Posterior cingulate gyrus (tissue), 11 donors: ENCODE measurements at regions not wholly inside any gene's neighbourhood (a gene's known extent, or its start where the extent isn't known, plus 50 kb on each side); places are given as distances from the start of the nearest gene placed in this dataset.

Experiments used
- DNase-seq, 10 donors: peaks; one replicate each; pipeline versions ENCODE4 v3.0.0 to v3.0.0-alpha.2; 2020 to 2021; ENCODE audit warnings: mixed read lengths in 3 of 10
- intact Hi-C: fragments of 100-400 bp; cut with DNase I; formaldehyde crosslinking; loops from one replicate; pipeline ENCODE4 v1.15.1; 2023

DNA sequence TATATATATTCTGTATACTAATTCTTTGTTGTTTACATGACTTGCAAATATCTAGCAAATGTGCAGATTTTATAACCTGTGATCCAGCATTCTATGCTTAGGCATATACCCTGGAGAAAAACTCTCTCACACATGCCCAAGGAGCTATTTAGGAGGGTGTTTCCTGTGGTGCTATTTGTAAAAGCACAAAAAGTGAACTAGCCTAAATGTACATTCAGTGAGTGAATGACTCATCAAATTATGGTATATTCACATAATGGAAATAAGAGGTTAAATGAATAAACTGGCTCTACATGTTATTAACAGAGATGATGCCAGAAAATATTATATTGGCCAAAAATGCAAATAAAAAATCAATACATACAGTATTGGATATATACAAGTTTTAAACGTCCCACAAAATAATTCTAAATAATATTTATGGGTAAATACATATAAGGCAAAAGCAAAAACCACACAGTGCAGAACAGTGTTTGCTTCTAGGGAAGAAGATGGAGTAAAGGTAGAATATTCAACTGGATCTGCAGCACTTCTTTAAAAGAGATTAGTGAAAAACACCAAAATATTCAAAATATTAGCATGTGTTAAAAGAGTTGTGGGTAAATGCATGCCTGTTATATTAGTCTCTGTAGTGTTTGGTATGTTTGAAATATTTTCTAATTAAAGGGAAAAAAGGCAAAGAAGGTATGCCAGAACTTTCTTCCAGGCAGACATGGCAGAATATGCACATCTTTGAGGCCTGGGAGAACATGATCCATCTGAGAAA lies 344.7 kb downstream of the KLF5 start:
- no peak for DNase-seq
- intact Hi-C loops = no loop called here

DNA sequence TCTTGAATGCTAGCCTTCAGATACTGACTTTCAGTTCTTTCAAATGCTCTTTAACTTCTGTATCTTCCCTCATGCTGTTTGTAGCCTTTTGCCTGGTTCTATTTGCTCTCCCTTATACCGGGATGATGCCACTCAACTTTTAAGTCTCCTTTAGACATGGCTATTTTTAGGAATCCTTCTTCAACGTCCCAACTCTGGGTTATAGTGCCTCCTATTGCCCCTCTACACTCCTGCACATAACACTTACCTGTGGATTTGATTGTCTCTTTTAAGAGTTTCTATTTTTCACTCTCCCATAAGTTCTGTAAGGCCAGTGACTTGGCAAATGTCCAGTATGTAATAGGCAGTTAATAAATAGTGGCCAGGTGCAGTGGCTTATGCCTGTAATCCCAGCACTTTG lies 343.0 kb downstream of the KLF5 start:
- intact Hi-C loops = no loop called here
- DNase-seq = no peak

DNA sequence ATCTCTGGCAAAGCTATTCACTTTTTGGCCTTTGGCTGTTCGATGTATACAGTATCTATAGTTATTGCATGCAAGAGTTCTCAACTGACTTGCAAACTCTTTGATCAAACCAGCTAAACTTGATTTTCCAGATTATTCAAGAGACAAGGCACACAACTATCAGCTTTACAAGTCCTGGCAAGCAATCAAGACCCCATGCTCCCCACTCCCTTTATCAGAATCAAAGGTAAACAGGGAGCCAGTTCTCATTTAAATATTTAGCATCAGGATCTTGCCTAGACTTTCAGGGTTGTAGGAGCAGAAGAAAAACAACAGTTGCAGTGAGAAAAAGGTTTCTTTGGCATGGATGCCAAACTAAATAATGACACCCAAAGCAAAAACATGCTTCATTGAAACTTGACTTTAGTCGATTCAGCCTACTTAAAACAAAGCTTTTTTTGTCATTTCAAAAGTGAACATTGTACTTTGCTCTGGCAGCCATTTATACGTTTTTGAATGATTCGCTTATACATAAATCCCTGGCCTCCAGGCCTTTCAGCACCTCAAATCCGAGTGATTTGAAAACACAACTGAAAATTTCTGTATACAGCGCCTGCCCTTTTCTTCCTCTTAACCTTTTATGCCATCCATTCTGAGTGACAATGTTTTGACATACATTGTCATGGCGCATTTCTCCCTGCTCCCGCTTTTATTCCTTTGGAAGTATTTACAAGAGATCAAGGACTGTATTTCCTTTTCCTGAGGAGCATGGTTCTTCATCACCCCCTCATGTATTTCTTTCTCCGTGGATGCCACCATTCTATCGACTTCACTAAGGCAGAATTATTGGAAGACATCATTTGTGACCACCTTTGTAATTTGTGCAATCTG lies 340.8 kb downstream of the KLF5 start:
- intact Hi-C loops = no loop called here
- no peak for DNase-seq

DNA sequence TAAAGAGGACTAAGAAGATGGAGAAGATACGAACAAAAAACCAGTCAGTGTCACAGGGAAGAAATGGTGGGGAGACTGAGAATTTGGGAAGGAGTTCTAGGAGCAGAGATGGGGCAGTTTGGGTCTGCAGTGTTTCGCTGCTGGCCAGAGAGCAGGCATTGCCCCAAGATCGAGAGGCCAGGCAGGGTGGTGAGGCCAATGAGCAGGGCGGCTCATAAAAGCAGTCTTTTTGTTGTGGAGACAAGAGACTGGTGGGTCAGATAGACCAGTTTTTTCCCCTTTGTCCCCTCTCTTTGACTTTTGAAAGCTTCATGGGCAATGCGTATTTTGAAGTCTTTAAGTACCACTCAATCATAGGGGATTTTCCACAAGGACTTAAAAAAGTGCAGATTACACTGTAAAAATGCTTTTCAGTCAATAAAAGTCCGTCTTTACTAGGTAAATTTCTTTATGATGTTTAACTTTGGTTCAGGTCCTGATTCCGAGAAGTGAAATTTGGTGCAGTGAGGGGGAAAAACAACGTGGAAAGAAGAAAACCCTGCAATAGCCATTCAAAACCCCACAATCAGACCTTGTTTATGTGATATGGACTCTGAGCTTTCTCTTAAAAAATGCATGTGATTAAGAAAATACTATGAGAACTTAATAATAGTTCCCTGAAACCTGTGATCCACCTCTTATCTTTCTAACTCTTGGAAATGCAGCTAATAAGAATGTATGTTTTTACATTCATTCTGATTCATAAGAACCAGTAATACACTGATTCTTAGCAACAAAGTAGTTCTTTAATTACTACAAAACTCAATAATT lies 338.9 kb downstream of the KLF5 start:
- intact Hi-C loops = no loop called here
- no peak for DNase-seq

DNA sequence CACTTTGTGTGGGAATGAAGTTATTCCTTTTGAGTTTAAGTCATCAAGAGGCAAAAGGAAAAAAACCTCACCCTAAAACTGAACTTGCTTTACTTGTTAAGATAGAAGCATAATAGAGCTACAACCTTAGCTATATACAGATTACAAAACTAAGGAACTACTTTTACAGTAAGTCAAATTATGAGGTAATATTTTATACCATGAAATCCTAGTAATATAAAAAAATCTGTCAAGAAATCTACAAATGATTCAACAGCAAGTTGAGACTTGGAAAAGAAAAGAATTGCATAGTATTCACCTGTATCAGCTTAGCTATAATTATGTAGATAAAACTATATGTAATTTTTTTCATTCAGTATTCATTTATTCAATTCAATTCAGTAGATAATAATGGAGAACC lies 335.3 kb downstream of the KLF5 start:
- intact Hi-C loops = no loop called here
- no peak for DNase-seq

DNA sequence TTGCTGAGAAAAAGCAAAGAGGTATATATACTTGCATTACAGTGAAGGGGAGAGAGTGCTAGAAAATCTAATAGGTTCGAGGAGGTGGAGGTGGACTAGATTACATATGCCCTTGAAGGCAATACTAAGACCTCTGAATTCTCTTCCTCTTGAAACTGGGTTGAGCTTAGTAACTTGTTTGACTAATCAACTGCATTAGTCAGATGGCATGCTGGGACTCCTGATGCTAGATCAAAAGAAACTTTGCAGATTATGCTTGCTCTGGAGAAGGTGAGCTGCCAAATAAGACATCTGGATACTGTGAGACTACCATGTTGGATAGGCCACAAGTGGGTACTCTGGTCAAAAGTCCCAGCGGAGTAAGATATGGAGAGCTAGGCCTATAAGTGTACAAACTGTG lies 331.3 kb downstream of the KLF5 start:
- no peak for DNase-seq
- intact Hi-C loops = no loop called here

DNA sequence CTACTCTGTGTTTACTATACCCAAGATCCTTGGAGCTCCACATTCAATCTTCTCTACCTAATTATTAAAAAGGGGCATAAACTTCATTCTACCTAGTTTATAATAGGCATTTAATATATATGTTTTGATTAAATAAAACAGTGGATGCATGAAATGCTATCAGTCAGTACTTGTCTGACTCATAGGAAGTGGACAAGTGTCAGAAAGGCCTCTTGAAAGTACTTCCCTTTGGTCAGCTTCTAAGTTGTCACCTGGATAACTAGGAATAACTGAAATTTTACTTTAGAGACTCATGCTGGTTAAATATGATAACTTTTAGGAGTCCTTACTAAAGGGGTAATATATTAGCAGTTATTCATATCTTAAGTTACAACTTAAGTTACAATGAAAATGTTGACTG lies 329.8 kb downstream of the KLF5 start:
- DNase-seq = no peak
- intact Hi-C loops = no loop called here

DNA sequence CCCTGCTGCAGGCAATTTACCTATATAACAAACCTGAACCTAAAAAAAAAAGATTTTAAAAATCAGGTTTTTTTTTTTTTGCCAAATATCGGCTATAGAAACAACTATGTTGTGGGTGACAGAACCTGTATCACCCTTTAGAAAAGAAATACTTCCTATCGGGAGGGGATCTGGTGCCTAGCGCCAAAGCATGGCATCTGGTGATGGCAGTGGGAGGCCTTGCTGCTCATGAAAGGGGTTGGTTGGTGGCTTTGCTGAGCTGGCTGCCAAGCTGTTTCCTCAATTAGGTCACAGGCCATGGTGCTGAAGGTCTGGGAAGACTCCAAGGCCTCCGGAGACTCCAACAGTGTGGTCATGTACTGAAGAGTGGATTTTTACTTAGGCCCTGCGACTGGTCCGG lies 328.5 kb downstream of the KLF5 start:
- DNase-seq = no peak
- intact Hi-C loops = no loop called here

DNA sequence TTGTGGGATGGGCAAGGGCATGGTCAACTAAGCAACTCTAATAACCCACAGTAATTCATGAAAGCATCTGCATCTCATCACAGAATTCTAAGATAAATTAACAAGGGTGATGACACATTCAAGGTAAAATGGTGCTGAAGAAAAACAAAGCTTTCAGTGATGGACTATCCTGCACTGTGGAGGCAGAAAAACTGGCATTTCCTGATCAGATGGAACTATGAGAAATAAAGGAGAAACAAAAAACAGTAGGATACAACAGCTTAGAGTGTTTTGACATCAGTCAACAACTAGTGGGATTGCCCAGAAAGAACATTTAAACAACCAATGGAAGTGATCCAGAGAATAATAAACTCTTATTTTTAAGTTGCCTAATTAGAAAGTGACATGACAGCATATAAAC lies 327.0 kb downstream of the KLF5 start:
- intact Hi-C loops = no loop called here
- DNase-seq = no peak

DNA sequence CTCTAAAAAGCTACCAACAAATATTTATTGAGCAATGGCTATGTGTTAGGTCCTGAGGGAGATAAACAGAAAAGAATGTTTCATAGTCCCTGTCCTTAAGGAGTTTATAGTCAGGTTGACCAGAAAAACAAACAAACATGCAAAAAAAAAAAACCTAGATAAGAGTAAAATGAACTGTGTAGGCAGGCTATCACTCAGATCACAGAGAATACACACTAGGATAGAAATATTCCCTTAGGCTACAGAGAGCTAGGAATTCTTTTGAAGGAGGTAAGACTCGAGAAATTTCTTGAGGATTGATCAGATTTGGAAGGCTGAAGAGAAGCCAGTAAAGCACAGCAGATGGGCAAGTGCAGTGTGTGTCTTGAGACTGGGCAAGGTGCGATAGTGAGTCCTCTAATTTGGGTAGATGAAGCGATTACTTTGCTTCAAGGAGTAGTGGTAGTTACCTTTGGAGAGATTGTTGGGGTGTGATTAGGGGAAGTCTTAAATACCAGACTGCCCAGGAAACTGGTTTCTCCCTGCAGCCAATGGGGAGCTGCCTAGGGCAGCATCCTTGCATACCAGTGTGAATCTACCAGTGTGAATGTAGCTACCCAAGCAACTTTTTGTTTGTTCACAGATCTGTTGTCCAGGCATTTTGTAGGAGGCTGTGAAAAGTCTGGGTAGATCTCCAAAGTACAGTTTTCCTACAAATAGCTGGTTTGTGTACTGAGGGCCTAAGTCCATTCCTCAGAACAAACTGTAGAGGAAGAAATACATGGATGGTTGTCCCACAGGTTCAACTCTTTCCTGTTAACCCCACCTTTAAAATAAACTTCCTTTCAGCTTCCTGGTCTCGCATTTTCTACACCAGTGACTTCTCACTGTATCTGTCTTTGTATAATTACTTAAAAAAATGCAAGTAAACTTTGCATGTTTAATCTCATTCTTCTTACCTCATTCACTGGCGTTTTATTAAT lies 314.1 kb downstream of the KLF5 start:
- no peak for DNase-seq
- intact Hi-C loops = no loop called here

DNA sequence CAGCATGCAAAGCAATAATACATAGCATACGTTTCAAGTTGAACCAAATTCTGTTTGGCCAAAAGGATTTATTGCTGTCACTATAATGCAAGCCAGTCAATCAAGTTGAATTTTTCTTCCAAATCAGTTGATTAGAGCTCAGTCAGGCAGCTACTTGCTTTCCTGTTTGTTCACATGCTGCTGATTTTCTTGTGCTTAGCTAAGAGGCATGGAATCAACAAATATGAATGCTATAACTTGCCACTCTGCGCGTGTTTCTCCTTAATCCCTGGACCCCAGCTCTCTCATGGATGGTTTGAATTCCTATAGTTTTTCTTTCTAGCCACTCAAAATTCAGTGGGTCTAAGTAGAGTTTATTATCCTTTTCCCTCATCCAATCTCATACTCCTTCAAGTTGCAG lies 311.3 kb downstream of the KLF5 start:
- intact Hi-C loops = no loop called here
- DNase-seq = no peak

DNA sequence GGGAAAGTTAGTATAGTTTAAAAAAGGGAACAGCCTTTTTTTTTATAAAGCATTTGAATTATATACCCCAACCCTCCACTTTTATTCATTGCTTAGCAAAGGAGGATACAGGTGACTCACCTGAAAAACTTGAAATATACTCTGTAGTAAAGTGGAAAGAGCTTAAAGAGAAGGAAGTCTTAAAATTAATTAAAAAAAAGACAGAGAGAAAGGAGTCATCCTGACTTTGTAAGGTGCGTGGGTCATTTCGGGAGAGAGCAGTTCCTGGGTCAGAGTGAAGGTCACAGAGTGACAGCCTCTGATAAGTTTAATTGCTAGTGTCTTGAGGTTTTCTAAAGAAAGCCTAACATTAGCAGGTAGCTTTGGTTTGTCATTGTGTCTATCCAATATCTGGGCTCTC lies 310.3 kb downstream of the KLF5 start:
- intact Hi-C loops = no loop called here

DNA sequence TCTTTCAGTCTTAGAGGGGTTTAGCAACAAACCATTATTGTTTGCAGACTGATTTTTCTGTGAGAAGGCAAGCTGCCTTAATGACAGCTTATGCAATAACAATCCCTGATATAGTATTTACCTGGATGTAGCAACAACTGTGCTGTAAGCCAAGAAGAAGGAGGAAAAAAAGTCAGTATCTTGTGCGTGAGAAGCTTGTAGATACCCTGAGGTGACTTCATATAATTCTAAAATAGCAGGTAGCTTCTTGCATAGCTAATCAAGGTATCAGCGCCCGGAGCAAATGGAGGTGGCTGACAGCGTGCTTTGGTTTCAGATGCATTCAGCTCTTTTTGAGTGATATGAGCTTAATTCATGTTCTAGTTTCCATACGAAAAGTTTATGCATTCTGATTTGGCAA lies 309.8 kb downstream of the KLF5 start:
- DNase-seq = no peak
- intact Hi-C loops = no loop called here

More for the DNA sequence above, 310.3 kb downstream of the KLF5 start:
- no peak for DNase-seq

DNA sequence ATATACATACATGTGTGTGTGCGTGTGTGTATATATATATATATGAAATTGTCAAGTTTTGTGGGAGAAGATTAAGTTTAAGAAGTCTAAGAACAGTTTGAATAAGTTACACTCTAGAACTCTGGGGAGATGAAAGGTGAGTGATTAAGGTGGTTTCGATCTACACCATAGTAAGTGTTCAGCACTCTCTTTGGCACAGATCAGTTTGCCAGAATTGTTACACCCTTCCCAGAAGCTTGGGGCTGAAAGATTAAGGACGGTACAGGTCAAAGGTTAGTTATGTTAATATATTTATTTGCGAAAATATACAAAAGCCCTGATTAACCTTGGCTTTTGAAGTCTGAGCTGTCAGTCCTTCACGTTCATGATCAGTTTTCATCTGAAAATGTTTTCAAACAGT lies 309.1 kb downstream of the KLF5 start:
- DNase-seq = no peak
- intact Hi-C loops = no loop called here

DNA sequence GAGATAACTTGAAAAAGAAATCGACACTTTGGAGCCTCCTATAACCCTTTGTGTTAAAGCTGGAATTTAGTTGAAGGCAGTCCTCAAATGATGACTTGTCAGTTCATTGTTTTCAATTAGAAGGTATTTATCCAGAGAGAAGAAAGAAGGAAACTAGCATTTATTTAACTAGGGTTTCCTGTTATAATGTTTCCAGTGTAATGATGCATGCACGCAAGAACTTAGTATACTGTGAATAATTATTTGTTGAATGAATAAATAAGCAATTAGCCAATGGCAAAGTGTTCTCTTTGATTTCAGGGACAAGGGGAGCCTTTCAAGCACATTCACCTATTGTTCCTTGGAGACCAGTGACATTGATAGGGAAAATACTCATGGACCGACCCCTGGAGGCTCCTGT lies 307.4 kb downstream of the KLF5 start:
- intact Hi-C loops = no loop called here
- DNase-seq = no peak

DNA sequence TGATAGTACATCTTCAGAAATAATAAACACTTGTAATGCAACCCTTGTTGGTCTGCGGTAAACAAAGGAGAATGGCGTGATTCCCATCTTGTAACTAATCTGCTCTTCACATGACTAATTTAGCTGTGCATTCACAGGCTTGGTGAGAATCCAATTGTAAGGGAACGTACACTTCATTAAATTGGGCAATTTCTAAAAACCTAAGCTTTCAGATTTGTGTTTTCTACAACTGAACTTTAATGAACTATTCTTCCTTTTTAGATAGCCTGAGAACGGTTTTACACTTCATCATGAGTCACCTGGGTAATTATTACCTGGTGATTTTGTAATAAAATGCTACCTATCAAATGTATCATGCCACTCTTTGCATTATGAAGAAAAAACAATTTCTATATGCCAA lies 306.9 kb downstream of the KLF5 start:
- intact Hi-C loops = no loop called here
- no peak for DNase-seq

DNA sequence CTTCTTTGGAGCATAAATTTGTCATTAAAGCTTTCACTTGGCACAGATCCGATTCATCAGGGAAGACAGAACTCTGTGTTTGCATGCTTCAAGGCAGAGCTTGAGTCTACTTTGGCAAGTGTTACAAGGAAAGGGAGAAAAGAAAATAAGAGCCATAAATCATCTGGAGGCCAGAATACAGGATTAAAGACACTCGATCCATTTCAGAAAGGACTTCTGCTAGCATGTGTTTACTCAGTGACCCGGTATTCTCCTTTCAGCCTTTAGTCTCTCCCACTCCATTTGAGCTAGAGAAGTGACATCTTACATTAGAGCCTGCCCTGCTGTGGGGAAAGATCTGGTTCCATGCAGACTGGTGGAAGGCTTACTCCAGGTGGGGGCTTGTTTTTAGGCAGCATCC lies 306.4 kb downstream of the KLF5 start:
- intact Hi-C loops = no loop called here
- DNase-seq = no peak

DNA sequence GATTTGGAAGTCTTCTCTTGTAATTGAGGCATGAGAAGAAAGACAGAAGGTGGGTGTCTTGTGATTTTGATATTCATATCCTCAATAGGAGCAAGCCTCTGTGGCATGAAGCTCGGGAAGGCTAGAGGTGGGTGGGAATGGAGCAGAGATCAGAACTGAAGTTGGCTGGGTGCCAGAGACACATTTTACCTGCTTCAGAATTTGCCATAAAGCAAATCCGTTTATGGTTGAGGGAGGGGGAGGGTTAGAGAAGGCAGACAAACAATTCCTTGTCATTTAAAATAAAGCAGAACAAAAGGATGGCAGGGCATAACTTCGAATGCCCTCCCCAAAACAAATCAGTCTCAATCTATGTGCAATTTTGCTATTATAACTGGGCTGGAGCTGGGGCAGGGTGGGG lies 305.9 kb downstream of the KLF5 start:
- DNase-seq = no peak
- intact Hi-C loops = no loop called here

DNA sequence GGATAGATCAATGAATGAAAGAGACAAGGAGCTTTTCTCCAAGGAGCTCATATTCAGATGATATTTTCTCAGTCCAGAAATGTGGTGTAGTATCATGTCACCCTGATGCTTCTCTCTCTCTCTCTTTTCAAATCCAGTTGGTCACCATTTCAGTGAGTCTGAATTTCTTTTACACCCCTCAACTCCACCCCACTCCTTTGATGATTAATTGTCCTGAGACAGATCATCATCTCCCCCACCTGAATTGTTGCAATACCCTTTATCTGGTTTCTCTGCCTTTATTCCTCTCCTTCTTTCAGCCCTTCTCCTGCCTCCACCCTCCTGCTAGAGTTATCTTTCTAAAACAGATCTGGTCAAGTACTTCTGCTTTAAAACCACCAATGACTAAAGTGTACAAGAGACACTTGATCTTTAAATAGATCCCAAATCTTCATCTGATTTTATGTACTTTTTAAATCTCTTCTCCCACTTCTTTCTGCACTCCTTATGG lies 299.8 kb downstream of the KLF5 start:
- intact Hi-C loops = no loop called here
- no peak for DNase-seq

DNA sequence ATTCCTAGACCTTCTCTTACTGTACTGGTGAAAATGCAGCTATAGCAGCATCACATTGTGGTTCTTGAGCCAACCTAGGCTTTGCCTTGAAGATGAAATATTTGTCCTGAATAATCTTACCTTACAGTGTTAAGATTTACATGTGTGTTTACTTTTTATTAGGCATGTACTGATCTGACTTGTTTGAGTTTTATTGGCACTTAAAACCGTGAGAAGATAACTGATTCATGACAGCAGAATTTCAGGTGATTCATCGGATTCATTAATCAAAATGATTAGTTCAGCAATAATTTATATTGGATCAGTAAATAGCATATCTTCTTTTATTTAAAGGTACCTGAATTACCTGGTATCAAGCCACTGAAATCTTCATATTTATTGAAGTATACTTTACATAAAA lies 296.3 kb downstream of the KLF5 start:
- intact Hi-C loops = no loop called here
- no peak for DNase-seq
